KOPT-K1 (cell line): ENCODE measurements at regions not wholly inside any gene's neighbourhood (a gene's known extent, or its start where the extent isn't known, plus 50 kb on each side); places are given as distances from the start of the nearest gene placed in this dataset.

Experiments
- H3K27ac ChIP-seq: fragments of 200-600 bp; sonication (generic); 2 replicates; pipeline ENCODE4 v1.5.1; 2016; ENCODE audit warnings: antibody characterized with exemption, mild to moderate bottlenecking, low read depth, low read length; ENCODE audit not compliant: poor library complexity, severe bottlenecking
- H3K36me3 ChIP-seq: fragments of 200-600 bp; sonication (generic); 2 replicates; pipeline ENCODE4 v1.5.1; 2017; ENCODE audit warnings: antibody characterized with exemption, mild to moderate bottlenecking, low read length, moderate library complexity; ENCODE audit not compliant: insufficient read depth
- H3K9me3 ChIP-seq: fragments of 200-600 bp; sonication (generic); 2 replicates; pipeline ENCODE4 v1.5.1; 2017; ENCODE audit warnings: antibody characterized with exemption, low read length, mild to moderate bottlenecking; ENCODE audit not compliant: insufficient read depth, poor library complexity, severe bottlenecking

DNA sequence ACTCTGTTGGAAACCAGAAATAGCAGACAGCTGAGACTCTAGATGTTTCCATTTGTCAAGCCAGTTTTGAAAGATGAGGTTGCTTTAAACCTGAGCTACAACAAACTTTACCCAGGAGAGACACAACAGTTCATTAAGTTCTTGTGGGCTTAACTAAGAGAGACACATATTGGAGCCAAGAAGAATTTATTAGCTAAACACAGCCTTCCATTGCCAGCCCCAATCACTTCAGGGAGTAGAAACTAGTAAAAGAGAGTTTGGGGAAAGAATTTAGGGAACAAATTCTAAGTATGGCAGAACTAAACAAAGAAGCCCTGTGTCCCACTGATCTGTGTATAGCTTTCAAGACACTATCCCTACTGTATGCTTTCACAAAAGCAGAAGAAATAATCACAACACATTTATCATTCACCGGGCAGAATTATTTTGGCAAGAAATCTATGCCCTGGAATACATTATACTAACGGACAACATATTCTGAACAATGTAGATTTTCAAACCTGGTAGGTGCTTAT, 87.3 kb upstream of the KAZN start:
- Histone ChIP-seq H3K36me3 (no peaks in the 10 kb centered on the region), H3K9me3 (no peaks in the 10 kb centered on the region), H3K27ac (no peak overlapping the region)

DNA sequence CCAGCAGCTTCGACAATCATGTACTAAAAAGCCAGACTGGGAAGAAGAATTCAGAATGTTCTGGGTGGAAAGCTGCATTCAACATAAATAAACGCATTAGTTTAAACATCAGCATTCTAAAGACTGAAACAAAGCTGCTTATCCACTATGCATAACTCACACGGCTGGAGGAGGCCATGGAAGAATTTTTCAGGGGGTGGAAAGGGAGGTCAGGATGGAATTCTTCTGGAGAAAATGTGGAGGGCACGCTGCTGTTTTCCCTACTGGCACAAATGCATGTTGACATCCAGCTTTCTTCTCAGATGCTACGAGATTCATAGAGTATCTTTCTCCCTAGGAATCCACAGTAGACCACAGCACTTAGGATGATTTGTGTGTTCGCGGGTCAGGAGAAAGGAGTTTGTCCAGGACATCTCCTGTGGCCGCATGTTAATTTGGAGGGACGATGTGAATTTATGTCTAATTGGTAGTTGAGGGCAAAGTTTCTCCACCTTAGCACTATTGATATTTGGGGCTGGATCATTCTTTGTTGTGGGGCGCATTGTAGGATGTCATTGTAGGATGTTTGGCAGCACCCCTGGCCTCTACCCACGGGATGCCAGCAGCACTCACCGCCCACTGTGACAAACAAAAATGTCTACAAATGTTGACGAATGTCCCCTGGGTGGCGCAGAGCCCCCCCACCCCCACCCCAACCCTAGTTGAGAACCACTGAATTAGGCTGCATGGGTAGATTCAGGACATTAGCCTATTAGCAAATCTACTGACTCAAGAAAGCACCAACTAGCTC, 86.5 kb upstream of the KAZN start:
- H3K36me3 ChIP-seq = no peaks in the 10 kb centered on the region
- no peak overlapping the region for H3K27ac ChIP-seq
- H3K9me3 ChIP-seq = no peaks in the 10 kb centered on the region

DNA sequence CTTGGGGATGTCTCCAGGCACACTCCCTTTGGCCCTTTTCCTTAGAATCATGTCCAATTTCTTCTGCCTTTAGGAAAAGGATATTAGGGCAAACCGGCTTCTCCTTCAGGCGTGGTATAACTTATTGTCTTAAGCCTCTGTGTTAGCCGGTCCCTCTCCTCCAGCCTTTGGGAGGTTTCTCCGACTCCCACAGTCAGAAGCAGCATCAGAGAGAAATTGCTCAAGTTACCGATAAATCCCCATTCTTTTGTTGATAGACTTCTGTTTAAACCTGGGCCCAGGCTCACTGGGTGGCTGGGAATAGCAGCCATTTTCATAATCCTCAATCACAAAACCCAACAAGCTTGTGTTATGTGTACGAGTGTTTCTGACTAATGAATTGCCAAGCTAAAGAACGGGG, 85.4 kb upstream of the KAZN start:
- no peak overlapping the region for H3K27ac ChIP-seq
- H3K36me3 ChIP-seq = no peaks in the 10 kb centered on the region
- H3K9me3 ChIP-seq = no peaks in the 10 kb centered on the region

DNA sequence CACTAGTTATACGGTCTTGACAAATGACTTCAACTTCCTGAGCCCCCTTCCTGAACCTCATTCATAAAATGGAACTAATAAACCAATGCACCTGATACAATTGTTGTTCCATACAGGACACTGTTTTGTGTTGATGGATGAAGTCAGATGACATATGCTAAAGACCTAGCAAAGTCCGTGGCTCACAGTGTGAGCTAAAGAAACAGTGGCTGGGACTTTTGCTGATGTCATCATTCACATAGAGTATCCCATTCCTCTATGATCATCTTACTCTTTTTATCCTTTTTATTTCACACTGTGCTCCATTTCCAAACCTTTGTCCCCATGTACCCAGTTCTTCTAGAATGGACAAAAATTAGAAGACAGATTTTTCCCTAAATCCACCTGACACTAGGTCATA, 83.7 kb upstream of the KAZN start:
- H3K36me3 ChIP-seq = no peaks in the 10 kb centered on the region
- no peaks in the 10 kb centered on the region for H3K9me3 ChIP-seq
- no peak overlapping the region for H3K27ac ChIP-seq

DNA sequence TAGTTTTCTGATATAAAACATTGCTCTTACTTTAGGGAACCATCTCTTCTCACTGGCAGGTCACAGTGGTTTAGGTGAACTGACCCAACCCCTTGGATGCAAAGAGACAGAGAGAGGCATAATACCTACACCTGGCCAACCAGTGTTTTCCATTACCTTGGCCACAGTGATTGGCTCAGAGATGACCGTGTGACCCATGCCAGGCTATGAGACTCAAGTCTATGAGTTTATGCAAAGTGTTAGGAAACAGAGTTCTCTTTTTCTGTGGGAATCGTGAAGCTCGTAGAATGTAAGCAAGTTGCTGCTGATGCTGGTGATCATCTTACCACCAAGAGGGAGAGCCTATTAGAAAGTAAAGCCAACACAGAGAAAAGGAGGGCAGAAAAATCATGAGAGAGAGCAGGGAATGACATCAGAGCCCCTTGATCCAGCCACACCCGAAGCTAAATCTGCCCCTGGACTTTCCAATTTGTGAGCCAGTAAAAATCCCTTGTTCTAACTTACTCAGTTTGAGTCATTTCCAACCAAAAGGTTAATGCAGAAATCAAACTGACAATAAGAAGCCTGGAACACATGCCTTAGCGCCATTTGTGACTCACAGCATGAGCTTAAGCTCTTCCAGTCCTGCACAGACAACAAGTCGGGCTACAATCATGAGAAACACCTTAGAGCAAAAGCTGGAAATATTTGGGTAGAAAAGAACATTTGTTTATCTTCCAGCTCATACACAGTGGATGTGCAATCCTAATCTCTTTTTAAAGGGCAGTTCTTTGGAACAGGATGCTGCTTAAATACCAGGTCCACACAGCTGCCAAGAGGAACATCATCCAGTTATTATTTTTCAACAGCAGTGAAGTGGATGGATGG, 81.3 kb upstream of the KAZN start:
- no peaks in the 10 kb centered on the region for H3K36me3 ChIP-seq
- no peak overlapping the region for H3K27ac ChIP-seq

DNA sequence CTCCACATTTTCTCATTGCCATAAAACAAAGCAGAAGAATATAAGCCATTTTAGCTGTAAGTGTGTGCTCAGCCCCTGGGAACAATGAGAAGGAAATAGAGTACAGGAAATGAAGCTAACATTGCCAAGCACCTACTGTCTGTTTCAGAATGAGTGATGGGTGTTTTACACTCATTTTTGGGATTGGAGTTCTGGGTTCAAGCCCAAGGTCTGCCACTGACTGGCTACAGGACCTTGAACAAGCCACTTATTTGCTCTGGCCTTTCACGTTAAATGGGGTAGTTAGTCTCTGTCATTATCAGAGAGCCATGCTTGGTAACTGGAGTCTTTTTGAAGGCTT, 80.7 kb upstream of the KAZN start:
- H3K36me3 ChIP-seq = no peaks in the 10 kb centered on the region
- H3K27ac ChIP-seq = no peak overlapping the region
- H3K9me3 ChIP-seq = no peaks in the 10 kb centered on the region

More for the DNA sequence above, 81.3 kb upstream of the KAZN start:
- no peaks in the 10 kb centered on the region for H3K9me3 ChIP-seq

DNA sequence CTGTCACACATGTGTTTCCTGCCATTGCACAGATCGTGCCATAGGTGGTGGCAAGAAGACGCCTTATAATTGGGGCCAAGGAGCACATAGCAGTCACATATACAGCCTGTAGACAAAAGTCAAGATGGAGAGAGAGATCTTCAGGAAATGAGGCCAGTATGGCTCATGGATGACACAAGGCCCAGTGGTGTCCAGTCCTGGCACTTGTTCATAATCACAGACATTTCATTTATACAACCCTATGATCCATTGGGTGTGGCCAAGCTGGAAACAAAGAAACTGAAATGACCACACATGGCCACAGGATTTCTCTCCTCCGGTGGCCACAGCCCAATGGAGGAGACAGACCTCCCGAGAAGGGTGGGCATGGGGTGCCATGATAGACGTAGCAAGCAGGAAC, 78.5 kb upstream of the KAZN start:
- no peak overlapping the region for H3K27ac ChIP-seq
- H3K9me3 ChIP-seq = no peaks in the 10 kb centered on the region
- no peaks in the 10 kb centered on the region for H3K36me3 ChIP-seq

DNA sequence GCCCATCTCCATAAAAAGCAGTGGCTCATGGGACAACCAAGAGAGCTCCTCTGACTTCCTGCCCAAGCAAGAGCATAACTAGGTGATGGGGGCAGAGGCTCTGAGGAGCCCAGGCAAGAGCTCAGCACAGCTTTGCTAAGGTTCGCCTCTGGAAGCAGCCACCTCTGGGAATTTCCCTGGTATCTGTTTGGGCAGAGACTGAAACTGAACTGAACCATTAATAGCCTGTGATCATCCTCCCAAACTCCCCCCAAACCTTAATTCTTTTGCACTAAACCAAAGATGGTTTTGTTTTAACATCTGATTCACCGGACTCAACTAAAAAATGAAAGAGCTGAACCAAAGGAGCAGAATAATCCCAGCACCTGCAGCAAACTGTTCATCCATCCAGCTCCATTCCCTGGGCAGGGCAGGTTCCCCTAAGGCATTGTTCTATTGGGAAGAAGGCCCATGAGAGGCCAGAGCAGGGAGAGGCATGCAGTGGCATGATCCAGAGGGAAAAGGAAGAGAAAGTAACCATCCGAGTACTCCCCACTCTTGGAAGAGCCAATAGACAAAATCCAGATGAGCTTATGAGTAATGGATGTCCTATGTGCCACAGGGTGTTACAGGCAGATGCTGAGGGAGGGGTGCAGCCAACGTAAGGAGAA, 77.8 kb upstream of the KAZN start:
- Histone ChIP-seq H3K9me3 (no peaks in the 10 kb centered on the region), H3K27ac (no peak overlapping the region), H3K36me3 (no peaks in the 10 kb centered on the region)

DNA sequence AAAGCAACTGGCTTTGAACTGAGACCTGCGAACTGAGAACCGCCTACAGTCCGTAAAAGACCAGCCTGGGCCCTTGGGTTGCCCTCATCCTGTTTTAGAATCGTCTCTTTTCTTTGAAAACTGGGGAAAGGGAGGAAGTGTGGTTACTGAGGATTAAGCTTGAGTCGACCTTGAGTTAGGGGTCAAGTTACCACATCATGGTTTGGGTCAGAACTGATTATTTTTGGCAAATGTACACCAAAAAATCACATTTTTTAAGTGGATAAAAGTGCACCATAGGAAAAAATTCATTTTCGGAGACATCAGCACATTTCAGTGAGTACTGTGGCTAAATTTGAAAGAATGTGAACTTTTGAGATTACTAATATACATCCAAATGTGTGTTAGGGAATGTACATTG, 76.9 kb upstream of the KAZN start:
- Histone ChIP-seq H3K36me3 (no peaks in the 10 kb centered on the region), H3K9me3 (no peaks in the 10 kb centered on the region), H3K27ac (no peak overlapping the region)

DNA sequence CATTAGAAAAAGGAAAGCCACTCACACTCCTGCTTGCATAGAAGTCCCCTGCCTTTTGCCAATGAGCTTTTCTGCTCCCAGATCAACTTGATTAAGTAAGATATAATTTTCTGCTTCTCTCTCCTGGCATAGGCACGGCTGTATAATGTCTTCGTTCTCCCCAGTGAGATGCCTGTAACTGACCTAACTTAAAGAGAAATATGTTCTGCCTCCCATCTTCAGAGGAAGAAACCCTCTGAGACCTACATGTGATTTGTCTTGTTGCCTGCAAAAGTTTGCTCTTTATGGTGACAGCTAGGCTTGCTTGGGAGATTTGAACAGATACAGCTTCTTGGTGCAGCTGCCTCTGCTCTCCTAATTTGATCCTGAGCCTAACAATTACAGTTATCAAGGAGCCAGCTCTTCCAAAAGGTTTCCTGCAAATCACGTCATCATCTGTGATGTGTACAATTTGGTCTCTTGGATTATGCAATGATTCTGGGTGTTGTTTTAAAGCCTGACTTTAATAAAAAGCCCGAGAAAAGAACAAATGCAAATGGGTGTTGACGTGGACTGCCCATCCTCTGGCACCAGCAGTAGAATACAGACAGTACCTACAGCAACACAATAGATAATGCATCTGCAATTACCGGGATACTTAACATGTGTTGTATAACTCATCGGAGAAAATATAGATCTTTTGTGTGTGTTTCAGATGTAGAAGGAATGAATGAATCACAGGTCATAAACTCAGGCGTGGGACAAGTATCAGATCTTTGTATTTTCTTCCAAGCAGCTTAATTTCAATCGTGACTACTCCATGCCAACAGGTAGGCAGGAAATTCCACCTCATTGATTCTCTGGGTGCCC, 76.2 kb upstream of the KAZN start:
- H3K9me3 ChIP-seq = no peaks in the 10 kb centered on the region
- H3K36me3 ChIP-seq = no peaks in the 10 kb centered on the region
- no peak overlapping the region for H3K27ac ChIP-seq

DNA sequence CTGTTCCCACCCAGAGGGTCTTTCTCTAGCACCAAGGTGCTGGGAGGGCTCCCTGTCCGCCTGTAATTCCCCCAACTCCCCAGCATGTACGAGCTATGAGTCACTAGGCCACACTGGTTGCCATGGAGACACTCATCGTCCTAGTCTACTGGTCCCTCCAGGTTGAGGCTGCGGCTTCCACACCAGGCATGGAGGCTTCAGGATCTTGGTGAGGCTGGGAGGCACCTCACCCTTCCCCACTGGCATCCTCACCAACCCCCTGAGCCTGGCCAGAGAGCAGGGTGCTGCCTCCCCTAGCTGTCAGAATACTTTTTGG, 75.6 kb upstream of the KAZN start:
- H3K27ac ChIP-seq = no peak overlapping the region
- H3K9me3 ChIP-seq = no peaks in the 10 kb centered on the region
- H3K36me3 ChIP-seq = no peaks in the 10 kb centered on the region

DNA sequence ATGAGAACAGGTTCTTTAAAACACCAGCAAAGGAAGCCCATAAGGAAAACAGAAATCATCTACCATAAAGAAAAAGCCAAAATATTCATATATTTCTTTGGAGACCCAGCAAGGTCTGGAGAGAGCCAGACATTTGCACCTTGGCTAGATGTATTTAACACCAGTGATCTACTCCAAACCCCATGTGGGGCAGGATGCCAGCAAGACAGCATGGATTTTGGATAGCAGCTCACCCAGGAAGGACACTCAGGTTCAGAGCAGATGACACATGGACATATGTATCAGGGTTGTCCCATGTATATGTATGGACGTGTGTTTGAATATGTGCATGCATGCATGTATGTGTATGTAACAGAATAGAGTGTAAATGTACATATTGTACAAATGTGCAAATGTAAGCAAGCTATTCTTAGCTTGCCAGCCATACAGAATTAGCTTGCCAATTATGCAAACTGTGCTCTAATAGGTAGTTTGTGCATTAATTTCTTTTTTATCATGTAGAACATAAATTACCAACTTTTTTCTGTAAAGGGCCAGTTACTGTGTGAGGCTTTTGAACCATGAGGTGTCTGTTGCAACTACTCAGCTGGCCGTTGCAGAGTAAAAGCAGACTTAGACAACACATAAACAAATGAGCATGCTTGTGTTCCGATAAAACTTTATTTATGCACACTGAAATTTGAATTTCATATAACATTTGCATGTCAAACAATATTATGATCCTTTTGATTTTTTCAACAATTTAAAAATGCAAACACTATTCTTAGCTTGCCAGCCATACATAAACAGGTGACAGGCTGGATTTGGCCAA, 73.5 kb upstream of the KAZN start:
- Histone ChIP-seq H3K27ac (no peak overlapping the region), H3K36me3 (no peaks in the 10 kb centered on the region), H3K9me3 (no peaks in the 10 kb centered on the region)

DNA sequence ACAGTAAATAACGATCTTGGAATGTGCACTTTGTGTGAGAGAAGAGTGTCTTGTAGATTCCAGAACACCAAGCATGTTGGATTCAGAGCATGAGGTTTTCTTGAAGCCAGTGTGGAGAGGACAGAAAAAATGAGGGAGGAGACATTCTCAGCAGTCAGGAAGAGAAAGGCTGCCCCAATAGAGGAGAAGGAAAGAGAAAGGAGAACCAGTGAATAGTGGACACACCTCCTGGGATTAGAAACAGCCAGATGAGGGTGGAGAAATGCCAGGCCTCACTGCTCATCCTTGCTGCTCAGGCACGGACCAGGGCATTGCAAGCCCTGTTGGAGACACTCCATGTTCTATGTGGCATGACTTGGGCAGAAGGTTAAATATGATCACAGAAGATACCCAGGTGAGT, 69.0 kb upstream of the KAZN start:
- Histone ChIP-seq H3K36me3 (no peaks in the 10 kb centered on the region), H3K27ac (no peak overlapping the region)

DNA sequence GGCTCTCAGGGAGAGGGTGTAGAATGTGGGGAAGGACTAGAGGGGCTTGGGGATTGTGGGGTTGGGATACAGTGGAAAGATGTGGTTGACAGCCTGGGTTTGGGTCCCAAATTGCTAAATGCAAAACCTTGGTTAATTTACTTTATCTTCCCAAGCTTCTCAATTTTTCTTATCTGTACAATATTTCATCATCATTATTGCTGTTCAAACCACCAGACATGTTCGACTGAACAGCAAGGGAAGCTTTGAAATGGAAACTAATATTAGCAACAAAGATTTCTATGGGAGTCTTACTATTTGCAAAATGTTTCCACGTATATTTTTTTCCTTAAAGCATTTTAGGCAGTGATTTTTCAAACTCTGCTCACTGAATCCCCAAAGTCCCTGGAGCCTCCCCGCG, 67.0 kb upstream of the KAZN start:
- H3K9me3 ChIP-seq = no peaks in the 10 kb centered on the region
- no peaks in the 10 kb centered on the region for H3K36me3 ChIP-seq
- H3K27ac ChIP-seq = no peak overlapping the region

More for the DNA sequence above, 69.0 kb upstream of the KAZN start:
- H3K9me3 ChIP-seq = no peaks in the 10 kb centered on the region
